ENCODE measurements at regions not wholly inside any gene's neighbourhood (a gene's known extent, or its start where the extent isn't known, plus 50 kb on each side); places are given as distances from the start of the nearest gene placed in this dataset.

GRCh38 chr7:118011652-118012051 is 138.4 kb upstream of the CTTNBP2 start:
- Histone ChIP-seq H3K27ac (no peak overlapping the region), H3K4me3 (no peak overlapping the region), H3K36me3 (no peaks in the 10 kb centered on the region), H3K4me1 (no peaks in the 10 kb centered on the region), H3K9me3 (no peaks in the 10 kb centered on the region), H3K27me3 (no peaks in the 10 kb centered on the region)
- intact Hi-C loops (cut with DNase I), result no loop called here
- TF ChIP-seq CTCF (IDR thresholded peaks at IDR 0.05), result no peak
- DNase-seq, result no peak
- no peak for ATAC-seq
- no peak for FAIRE-seq
- WGBS, 2 donors, result 82 to 95% methylated on average over 3 of the region's 3 CpGs

DNA sequence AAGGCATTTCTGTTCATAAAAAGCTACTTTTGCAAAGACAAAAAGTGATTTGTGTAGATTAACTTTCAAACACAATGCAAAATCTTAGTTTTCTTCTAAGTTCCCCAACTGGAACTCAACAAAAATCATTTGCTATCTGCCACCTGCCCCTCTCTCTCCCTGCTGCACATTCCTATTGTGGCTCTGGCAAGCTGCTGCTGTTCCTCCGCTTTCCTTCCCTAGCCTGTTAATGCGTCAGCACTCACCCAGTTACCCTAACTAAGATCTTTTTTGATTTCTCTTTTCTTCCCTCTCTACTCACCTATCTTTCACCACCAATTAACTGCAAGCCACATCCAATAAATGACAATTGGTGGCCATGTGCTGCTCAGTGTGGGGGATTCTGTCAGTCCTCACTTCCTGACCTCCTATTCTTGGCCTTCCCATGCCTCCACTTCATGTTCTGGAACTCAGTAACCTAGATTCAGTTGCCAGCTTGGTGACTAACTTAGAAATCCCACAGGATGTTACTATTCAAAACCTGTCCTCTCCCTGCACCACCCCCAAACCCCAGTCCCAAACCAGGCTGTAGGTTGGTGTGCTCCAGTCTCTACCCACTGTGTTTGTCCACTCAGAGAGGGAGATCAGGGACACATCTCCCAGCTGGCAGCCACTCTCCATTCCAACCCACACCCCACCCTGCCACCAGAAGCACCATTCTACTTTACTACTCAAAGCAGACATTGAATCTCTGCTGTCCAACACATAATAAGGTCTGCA is 140.2 kb upstream of the CTTNBP2 start:
- H3K9me3 ChIP-seq, result no peaks in the 10 kb centered on the region
- FAIRE-seq, result no peak
- DNase-seq, result no peak
- 94 to 100% methylated on average over 2 of the region's 2 CpGs for WGBS, 2 donors
- H3K4me1 ChIP-seq, result no peaks in the 10 kb centered on the region
- H3K4me3 ChIP-seq, result no peak overlapping the region
- no peaks in the 10 kb centered on the region for H3K36me3 ChIP-seq
- H3K27ac ChIP-seq, result no peak overlapping the region
- intact Hi-C loops (cut with DNase I), result no loop called here
- ATAC-seq, result no peak
- no peak for TF ChIP-seq CTCF (IDR thresholded peaks at IDR 0.05)
- H3K27me3 ChIP-seq, result no peaks in the 10 kb centered on the region

DNA sequence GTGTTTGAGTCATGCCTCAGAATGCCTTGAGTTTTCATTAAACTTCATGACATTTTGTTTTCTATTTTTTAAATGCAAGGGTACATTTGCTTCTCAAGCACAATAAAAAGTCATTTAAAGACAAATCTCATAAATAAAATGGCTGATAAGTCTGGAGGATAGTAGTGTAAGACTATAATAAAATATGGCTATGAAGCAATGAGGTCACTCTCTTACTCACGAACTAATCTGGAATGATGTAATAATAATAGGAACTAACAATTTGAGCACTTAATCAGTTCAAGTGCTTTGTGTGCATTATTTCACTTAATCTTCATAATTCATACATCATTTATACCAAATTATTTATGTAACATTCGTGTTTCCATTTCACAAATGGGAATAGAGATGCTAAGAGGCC is 149.3 kb upstream of the CTTNBP2 start:
- no peaks in the 10 kb centered on the region for H3K9me3 ChIP-seq
- ATAC-seq (no peak), DNase-seq (no peak), FAIRE-seq (no peak)
- WGBS, 2 donors, result 43 to 58% methylated on average over 2 of the region's 2 CpGs
- no peak for TF ChIP-seq CTCF (IDR thresholded peaks at IDR 0.05)
- H3K4me3 ChIP-seq, result no peak overlapping the region
- no peaks in the 10 kb centered on the region for H3K27me3 ChIP-seq
- no peaks in the 10 kb centered on the region for H3K36me3 ChIP-seq
- intact Hi-C loops (cut with DNase I), result no loop called here
- H3K27ac ChIP-seq, result no peak overlapping the region
- no peaks in the 10 kb centered on the region for H3K4me1 ChIP-seq

DNA sequence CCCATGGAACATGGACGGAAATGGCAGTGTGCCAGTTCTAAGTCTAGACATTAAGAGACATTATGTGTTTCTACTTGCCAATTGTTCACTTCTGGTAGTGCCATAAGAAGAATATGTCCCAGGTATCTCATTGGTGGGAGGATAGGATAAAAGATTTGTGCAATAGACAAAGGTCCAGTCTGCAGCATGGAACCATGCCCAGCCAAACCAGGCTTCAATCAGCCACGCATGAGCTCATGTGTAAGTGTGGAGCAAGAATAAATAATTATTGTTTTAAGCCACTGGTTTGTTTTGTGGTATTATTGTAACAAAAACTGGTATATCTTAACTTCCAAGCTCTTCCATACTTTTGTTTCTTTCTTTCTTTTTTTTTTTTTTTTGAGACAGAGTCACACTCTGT is 153.6 kb upstream of the CTTNBP2 start:
- no peaks in the 10 kb centered on the region for H3K9me3 ChIP-seq
- H3K4me1 ChIP-seq, result no peaks in the 10 kb centered on the region
- FAIRE-seq, result no peak
- DNase-seq, result no peak
- H3K36me3 ChIP-seq, result no peaks in the 10 kb centered on the region
- TF ChIP-seq CTCF (IDR thresholded peaks at IDR 0.05), result no peak
- no peak for ATAC-seq
- no peak overlapping the region for H3K4me3 ChIP-seq
- H3K27ac ChIP-seq, result no peak overlapping the region
- 68 to 82% methylated on average over 2 of the region's 2 CpGs for WGBS, 2 donors
- intact Hi-C loops (cut with DNase I), result no loop called here
- no peaks in the 10 kb centered on the region for H3K27me3 ChIP-seq

DNA sequence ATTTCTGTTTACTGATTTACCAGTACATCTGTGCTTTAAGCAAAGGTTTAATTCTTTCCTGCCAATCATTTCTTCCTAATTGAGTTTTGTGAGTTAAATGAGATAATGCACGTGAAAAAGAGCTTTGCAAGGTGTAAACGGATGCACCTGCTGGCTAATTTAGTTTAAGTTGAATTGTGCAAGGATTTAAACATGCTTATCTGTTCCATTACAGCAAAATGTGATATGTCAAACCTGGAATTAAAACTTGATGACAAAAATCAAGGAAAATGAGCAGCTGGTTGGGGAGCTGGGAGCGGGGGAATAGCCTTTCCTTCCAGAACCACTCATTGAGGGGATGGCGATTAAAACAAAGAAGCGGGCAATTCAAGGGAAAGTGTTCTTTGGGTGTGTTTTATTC is 155.0 kb upstream of the CTTNBP2 start:
- DNase-seq (no peak), FAIRE-seq (no peak), ATAC-seq (no peak)
- Histone ChIP-seq H3K9me3 (no peaks in the 10 kb centered on the region), H3K4me1 (no peaks in the 10 kb centered on the region), H3K36me3 (no peaks in the 10 kb centered on the region), H3K27ac (no peak overlapping the region), H3K27me3 (no peaks in the 10 kb centered on the region), H3K4me3 (no peak overlapping the region)
- intact Hi-C loops (cut with DNase I), result no loop called here
- 68 to 78% methylated on average over 5 of the region's 5 CpGs for WGBS, 2 donors
- TF ChIP-seq CTCF (IDR thresholded peaks at IDR 0.05), result no peak
